ENCODE measurements at regions not wholly inside any gene's neighbourhood (a gene's known extent, or its start where the extent isn't known, plus 50 kb on each side); places are given as distances from the start of the nearest gene placed in this dataset.

DNA sequence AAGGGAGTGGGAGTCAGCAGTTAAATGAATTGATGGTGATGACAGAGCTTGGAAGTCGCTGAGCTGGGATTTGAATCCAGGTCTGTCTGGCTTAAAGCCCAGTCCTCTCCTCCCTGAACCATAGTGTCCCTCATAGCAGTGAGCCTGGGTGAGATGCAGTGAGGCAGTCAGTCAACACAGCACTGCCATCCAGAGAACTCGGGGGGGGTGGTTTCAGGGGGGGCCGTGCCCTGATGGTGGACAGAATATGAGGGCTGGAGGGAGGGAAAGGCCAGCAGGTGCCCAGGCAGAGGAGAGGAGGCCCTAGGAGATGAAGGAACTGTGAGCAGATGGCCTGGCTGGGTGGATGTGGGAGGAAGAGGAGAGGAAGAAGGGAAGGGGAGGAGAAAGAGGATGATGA lies 405.6 kb downstream of the PTPRU start:
- no peak for DNase-seq

GRCh38 chr1:29640428-29640785 lies 404.1 kb downstream of the PTPRU start:
- peak; percentile 44 for DNase-seq

- DNase-seq: peak; percentile 82
Measured at GRCh38 chr1:29639741-29640427, 403.6 kb downstream of the PTPRU start.

- DNase-seq: peak; percentile 65
Measured at GRCh38 chr1:29639156-29639736, 402.9 kb downstream of the PTPRU start.

DNA sequence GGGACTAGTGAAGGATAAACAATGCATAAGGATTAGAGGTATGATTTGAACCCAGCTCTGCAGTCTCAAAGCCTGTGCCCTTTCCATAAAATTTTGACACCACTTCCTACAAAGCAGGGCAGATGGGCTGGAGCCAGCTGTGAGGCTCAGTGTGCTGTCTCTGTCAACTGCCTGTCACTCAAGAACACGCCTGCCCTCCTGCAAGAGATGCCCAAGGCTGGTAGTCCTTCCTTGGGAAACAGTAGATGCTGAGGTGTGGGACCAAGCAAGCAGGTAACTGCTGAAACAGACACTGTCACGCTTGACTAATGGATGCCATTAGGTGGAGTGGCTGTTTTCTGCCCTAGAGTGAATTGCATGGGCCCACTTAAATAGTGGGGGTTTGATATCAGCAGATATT lies 402.0 kb downstream of the PTPRU start:
- DNase-seq: no peak

GRCh38 chr1:29636936-29637335 lies 400.6 kb downstream of the PTPRU start:
- no peak for DNase-seq

- DNase-seq: no peak
Measured at GRCh38 chr1:29635501-29636263, 399.4 kb downstream of the PTPRU start.

- no peak for DNase-seq
Measured at GRCh38 chr1:29634746-29635335, 398.5 kb downstream of the PTPRU start.

- DNase-seq: no peak
Measured at GRCh38 chr1:29634324-29634723, 398.0 kb downstream of the PTPRU start.

DNA sequence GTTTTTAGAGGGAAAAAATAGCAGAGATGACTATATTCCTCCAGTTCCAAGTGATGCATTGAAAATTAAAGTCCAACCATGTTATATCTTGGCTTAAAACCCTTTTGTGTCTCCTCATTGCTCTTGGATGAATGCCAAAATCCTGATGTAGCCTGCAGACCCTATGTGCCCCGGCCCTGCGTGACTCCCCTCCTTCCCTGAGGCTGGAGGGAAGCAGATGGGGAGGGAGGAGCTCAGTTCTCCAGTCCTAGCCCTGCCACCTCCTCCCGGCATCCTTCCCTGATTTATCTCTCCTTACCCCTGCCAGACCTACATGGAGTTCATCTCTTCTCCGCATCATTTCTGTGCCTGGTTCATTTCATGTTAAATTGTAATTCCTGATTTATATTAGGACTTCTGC lies 397.4 kb downstream of the PTPRU start:
- DNase-seq: no peak

GRCh38 chr1:29632806-29633615 lies 396.7 kb downstream of the PTPRU start:
- DNase-seq: no peak

DNA sequence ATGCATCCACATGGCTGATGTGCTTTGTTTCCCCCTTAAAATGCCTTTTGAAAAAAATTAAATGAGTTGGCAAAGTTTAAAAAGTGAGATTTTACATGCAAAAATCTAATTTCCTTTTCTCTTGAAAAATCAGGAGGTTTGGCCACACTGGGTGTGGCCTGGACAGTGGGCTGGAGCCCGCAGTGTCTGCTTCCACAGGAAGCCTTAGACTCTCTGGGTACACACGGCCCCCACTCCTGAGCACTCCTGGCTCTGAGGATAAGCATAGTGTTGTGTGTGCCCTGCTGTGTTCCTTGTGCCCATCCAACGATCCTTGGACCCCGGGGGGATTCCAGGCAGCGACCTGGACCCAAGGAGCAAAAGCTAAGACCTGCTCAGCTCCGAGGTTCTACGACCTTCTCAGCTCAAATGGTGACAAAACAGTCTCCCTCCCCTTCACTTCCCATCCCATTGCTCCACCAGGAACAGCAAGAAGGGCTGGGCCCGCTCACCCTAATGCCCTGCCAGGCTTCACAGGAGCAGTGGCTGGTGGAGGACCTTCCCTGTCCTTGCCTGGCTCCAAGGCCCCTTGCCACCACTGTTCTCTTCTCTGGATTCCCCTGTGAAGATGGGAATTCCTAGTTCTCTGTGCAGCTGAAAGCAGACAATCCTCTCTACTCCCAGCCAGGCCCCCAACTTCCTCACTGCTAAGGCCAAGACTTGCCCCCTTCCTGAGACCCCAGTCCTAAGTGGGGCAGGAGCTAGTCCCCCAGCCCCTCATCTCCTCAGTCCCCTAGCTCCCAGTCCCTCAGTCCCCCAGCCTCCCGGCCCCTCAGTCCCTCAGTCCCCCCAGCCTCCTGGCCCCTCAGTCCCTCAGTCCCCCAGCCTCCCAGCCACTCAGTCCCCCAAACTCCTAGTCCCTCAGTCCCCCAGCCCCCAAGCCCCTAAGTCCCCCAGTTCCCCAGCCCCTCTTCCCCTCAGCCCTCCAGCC lies 395.8 kb downstream of the PTPRU start:
- no peak for DNase-seq

GRCh38 chr1:29631361-29631760 lies 395.0 kb downstream of the PTPRU start:
- no peak for DNase-seq

GRCh38 chr1:29630756-29631155 lies 394.4 kb downstream of the PTPRU start:
- no peak for DNase-seq

DNA sequence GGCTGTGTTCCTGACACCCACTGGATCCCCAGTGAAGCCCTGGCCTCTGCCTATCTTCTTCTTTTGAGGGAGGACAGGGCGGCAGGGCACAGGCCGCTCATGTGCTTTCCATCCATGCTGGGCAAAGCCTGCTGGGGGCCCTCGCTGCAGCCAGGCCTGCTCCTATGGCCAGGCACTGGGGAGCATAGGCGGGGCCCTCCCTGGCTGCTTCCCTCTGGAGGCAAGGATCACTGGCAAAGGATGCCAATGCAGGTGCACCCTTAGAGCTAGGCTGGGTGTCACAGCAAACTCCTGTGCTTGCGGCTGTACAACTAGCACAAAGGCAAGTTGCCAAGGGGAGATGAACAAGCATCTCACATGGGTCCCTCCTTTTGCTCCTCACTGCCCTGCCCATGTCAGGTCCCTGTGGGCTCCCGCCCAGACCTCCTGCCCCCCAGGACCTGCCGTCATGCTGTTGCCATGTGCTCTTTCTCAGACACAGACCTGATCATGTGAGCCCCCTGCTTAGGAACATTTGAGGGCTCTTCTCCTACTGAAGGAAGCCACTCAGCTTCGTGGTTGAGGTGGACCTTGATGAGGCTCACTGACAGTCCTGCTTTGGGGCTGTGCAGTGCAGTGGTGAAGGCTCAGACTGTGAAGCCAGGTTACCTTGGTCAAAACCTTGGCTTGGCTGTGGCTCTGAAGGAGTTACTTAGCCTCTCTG lies 393.6 kb downstream of the PTPRU start:
- DNase-seq: no peak

- DNase-seq: no peak
Measured at GRCh38 chr1:29629401-29629800, 393.1 kb downstream of the PTPRU start.

DNA sequence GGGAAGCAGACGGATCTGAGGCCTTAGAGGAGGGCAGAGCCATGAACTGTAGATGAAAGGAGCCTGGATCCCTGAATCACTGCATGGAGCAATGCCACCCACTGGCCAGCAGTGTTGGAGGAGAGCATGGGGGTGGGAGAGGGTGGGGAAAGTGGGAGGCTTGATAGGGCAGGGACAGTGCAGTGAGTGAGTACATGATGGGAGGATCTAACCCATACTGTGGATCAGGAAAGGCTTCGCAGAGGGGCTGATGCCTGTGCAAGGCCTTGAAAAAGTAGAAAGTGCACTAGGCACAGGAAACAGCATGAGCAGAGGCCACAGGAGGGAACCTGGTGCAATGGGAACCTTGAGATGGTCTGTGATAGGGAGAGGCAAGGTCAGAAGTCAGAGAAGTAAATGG lies 391.9 kb downstream of the PTPRU start:
- DNase-seq: no peak

GRCh38 chr1:29626726-29627125 lies 390.4 kb downstream of the PTPRU start:
- DNase-seq: no peak

DNA sequence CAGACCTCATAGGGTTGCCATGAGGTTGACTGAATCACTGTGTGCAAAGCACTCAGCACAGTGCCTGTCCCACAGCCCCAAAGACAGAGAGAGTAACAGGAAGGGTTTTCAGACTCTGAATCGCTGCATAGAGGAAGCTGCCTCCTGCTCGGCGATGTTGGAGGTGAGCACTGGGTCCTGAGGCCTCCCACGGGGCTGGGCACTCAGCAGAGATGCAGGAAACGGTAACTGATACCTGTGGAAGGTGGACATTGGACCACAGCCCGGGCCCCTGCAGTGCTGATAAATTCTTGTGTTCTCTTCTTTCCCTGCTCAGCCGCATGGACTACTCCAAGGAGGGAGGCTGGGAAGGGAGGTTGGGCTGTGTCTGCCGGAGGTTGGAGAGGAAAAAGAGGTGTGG lies 389.7 kb downstream of the PTPRU start:
- DNase-seq: no peak

DNA sequence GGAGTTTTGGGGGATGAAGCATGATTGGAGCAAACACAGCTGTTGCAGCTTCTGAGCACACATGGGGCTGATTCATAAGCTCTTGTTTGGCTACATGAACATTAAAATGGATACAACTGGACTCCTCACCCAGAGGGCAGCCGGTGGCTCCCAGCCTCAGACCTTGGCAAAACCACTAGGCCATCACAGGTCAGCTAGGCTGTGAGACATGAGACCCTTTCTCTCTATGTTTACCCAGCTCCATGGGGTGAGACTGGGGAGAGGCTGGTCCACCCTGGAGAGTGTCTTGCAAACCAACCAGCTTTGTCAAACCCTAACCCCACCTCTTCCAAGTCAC lies 388.7 kb downstream of the PTPRU start:
- DNase-seq: no peak
